Activated naive CD8-positive, alpha-beta T cell treated with anti-CD3 and anti-CD28 coated beads, Interleukin-2, amount 10 ng/mL, durations not matched to agents 7 days and 5 days (primary cell): ENCODE measurements at regions not wholly inside any gene's neighbourhood (a gene's known extent, or its start where the extent isn't known, plus 50 kb on each side); places are given as distances from the start of the nearest gene placed in this dataset.
A peak's percentile ranks its signal among the peaks of the same experiment; 100 is the strongest.
"Not testable (repeated sequence)": the region's sequence is repeated elsewhere in the genome, so short reads cannot be mapped to it uniquely, and the experiment has no call there.

Source experiments
- ATAC-seq: fragments of 150-1000 bp; cut with Tn5 transposase; one replicate; pipeline ENCODE4 v1.10.0; 2021; ENCODE audit warnings: low read depth, moderate library complexity
- POLR2A ChIA-PET: fragments of 350-600 bp; sonication (Branson Sonifier 250); formaldehyde crosslinking; loops from one replicate; lab custom pipeline; 2021; ENCODE audit warnings: antibody characterized with exemption; lab: Charles Lee
- DNase-seq: peaks from one replicate; pipeline ENCODE4 v3.0.0; 2021
- H3K27ac Mint-ChIP-seq: one replicate; pipeline ENCODE4 v1.8.0; 2022; ENCODE audit warnings: mild to moderate bottlenecking, mixed read lengths
- H3K27me3 Mint-ChIP-seq: one replicate; pipeline ENCODE4 v1.8.0; 2022; ENCODE audit warnings: mild to moderate bottlenecking, moderate library complexity, mixed read lengths
- H3K36me3 Mint-ChIP-seq: one replicate; pipeline ENCODE4 v1.8.0; 2021; ENCODE audit warnings: mild to moderate bottlenecking, mixed read lengths
- H3K4me1 Mint-ChIP-seq: one replicate; pipeline ENCODE4 v1.8.0; 2021; ENCODE audit warnings: mixed read lengths
- H3K4me3 Mint-ChIP-seq: one replicate; pipeline ENCODE4 v1.8.0; 2022; ENCODE audit warnings: mild to moderate bottlenecking, moderate library complexity, mixed read lengths
- H3K9me3 Mint-ChIP-seq: one replicate; pipeline ENCODE4 v1.8.0; 2021; ENCODE audit warnings: mixed read lengths

GRCh38 chr5:90264689-90265544, 144.6 kb downstream of the CETN3 start:
- POLR2A ChIA-PET: no interaction called here
- no peaks in the 10 kb centered on the region for H3K36me3 Mint-ChIP-seq
- H3K9me3 Mint-ChIP-seq: no peaks in the 10 kb centered on the region
- peaks cover 6% of the 10 kb centered on the region for H3K27me3 Mint-ChIP-seq
- no peak overlapping the region for H3K27ac Mint-ChIP-seq
- no peak overlapping the region for H3K4me3 Mint-ChIP-seq
- DNase-seq (peak; percentile 30), ATAC-seq (no peak)
- H3K4me1 Mint-ChIP-seq: no peaks in the 10 kb centered on the region

- POLR2A ChIA-PET: no interaction called here
- Mint-ChIP-seq H3K9me3 (no peaks in the 10 kb centered on the region), H3K27ac (no peak overlapping the region), H3K36me3 (no peaks in the 10 kb centered on the region), H3K27me3 (peaks cover 4% of the 10 kb centered on the region), H3K4me1 (no peaks in the 10 kb centered on the region), H3K4me3 (no peak overlapping the region)
- DNase-seq (no peak), ATAC-seq (no peak)
Observed at GRCh38 chr5:90263102-90263820, 146.3 kb downstream of the CETN3 start.

- POLR2A ChIA-PET: no interaction called here
- Mint-ChIP-seq H3K4me3 (no peak overlapping the region), H3K27me3 (no peaks in the 10 kb centered on the region), H3K4me1 (no peaks in the 10 kb centered on the region), H3K36me3 (no peaks in the 10 kb centered on the region), H3K27ac (no peak overlapping the region), H3K9me3 (no peaks in the 10 kb centered on the region)
- DNase-seq (no peak), ATAC-seq (no peak)
Observed at GRCh38 chr5:90251447-90251846, 158.1 kb downstream of the CETN3 start.

- H3K36me3 Mint-ChIP-seq: no peaks in the 10 kb centered on the region
- no peak for ATAC-seq
- H3K4me3 Mint-ChIP-seq: no peak overlapping the region
- POLR2A ChIA-PET: no interaction called here
- no peak overlapping the region for H3K27ac Mint-ChIP-seq
- H3K9me3 Mint-ChIP-seq: no peaks in the 10 kb centered on the region
- DNase-seq: no peak
- no peaks in the 10 kb centered on the region for H3K27me3 Mint-ChIP-seq
- no peaks in the 10 kb centered on the region for H3K4me1 Mint-ChIP-seq
Observed at GRCh38 chr5:90248640-90249039, 160.9 kb downstream of the CETN3 start.

GRCh38 chr5:90243848-90244247, 165.7 kb downstream of the CETN3 start:
- H3K4me3 Mint-ChIP-seq, H3K27me3 Mint-ChIP-seq, ATAC-seq, H3K9me3 Mint-ChIP-seq, H3K4me1 Mint-ChIP-seq, H3K27ac Mint-ChIP-seq, H3K36me3 Mint-ChIP-seq, POLR2A ChIA-PET, DNase-seq: not testable (repeated sequence)

GRCh38 chr5:90233476-90233875, 176.1 kb downstream of the CETN3 start:
- H3K27ac Mint-ChIP-seq: no peak overlapping the region
- H3K4me1 Mint-ChIP-seq: no peaks in the 10 kb centered on the region

GRCh38 chr5:90231688-90232087, 177.9 kb downstream of the CETN3 start:
- Mint-ChIP-seq H3K4me3 (no peak overlapping the region), H3K4me1 (no peaks in the 10 kb centered on the region), H3K36me3 (no peaks in the 10 kb centered on the region), H3K27me3 (no peaks in the 10 kb centered on the region), H3K9me3 (no peaks in the 10 kb centered on the region), H3K27ac (no peak overlapping the region)
- ATAC-seq (no peak), DNase-seq (no peak)
- POLR2A ChIA-PET: no interaction called here

More at GRCh38 chr5:90233476-90233875, 176.1 kb downstream of the CETN3 start:
- Mint-ChIP-seq H3K9me3 (no peaks in the 10 kb centered on the region), H3K4me3 (no peak overlapping the region), H3K27me3 (no peaks in the 10 kb centered on the region), H3K36me3 (no peaks in the 10 kb centered on the region)
- POLR2A ChIA-PET: no interaction called here
- DNase-seq (no peak), ATAC-seq (no peak)

GRCh38 chr5:90227683-90228082, 181.9 kb downstream of the CETN3 start:
- Mint-ChIP-seq H3K27ac (no peak overlapping the region), H3K9me3 (no peaks in the 10 kb centered on the region), H3K27me3 (no peaks in the 10 kb centered on the region), H3K4me3 (no peak overlapping the region), H3K36me3 (no peaks in the 10 kb centered on the region), H3K4me1 (no peaks in the 10 kb centered on the region)
- no peak for DNase-seq
- ATAC-seq: no peak
- POLR2A ChIA-PET: no interaction called here

GRCh38 chr5:90226433-90227099, 183.0 kb downstream of the CETN3 start:
- Mint-ChIP-seq H3K27me3 (no peaks in the 10 kb centered on the region), H3K4me3 (no peak overlapping the region), H3K4me1 (no peaks in the 10 kb centered on the region), H3K36me3 (no peaks in the 10 kb centered on the region), H3K9me3 (no peaks in the 10 kb centered on the region), H3K27ac (no peak overlapping the region)
- POLR2A ChIA-PET: no interaction called here
- no peak for DNase-seq
- ATAC-seq: no peak

GRCh38 chr5:90224342-90224741, 185.2 kb downstream of the CETN3 start:
- H3K4me3 Mint-ChIP-seq: no peak overlapping the region
- H3K36me3 Mint-ChIP-seq: no peaks in the 10 kb centered on the region
- no peak overlapping the region for H3K27ac Mint-ChIP-seq
- H3K27me3 Mint-ChIP-seq: no peaks in the 10 kb centered on the region
- no peak for DNase-seq
- no peaks in the 10 kb centered on the region for H3K9me3 Mint-ChIP-seq
- ATAC-seq: no peak
- POLR2A ChIA-PET: no interaction called here
- H3K4me1 Mint-ChIP-seq: no peaks in the 10 kb centered on the region

GRCh38 chr5:90223756-90224155, 185.8 kb downstream of the CETN3 start:
- Mint-ChIP-seq H3K27ac (no peak overlapping the region), H3K9me3 (no peaks in the 10 kb centered on the region), H3K4me3 (no peak overlapping the region), H3K36me3 (no peaks in the 10 kb centered on the region), H3K27me3 (no peaks in the 10 kb centered on the region), H3K4me1 (no peaks in the 10 kb centered on the region)
- POLR2A ChIA-PET: no interaction called here
- DNase-seq (no peak), ATAC-seq (no peak)

- Mint-ChIP-seq H3K4me3 (no peak overlapping the region), H3K36me3 (no peaks in the 10 kb centered on the region), H3K9me3 (no peaks in the 10 kb centered on the region), H3K27me3 (no peaks in the 10 kb centered on the region), H3K4me1 (no peaks in the 10 kb centered on the region), H3K27ac (no peak overlapping the region)
- ATAC-seq (no peak), DNase-seq (no peak)
- POLR2A ChIA-PET: no interaction called here
Observed at GRCh38 chr5:90221951-90222350, 187.6 kb downstream of the CETN3 start.

GRCh38 chr5:90220554-90220953, 189.0 kb downstream of the CETN3 start:
- H3K36me3 Mint-ChIP-seq: no peaks in the 10 kb centered on the region
- POLR2A ChIA-PET: no interaction called here
- no peaks in the 10 kb centered on the region for H3K4me1 Mint-ChIP-seq
- no peak overlapping the region for H3K27ac Mint-ChIP-seq
- H3K27me3 Mint-ChIP-seq: no peaks in the 10 kb centered on the region
- no peaks in the 10 kb centered on the region for H3K9me3 Mint-ChIP-seq
- no peak overlapping the region for H3K4me3 Mint-ChIP-seq
- ATAC-seq (no peak), DNase-seq (no peak)
